ENCODE measurements at regions not wholly inside any gene's neighbourhood (a gene's known extent, or its start where the extent isn't known, plus 50 kb on each side); places are given as distances from the start of the nearest gene placed in this dataset.

- TF ChIP-seq CTCF (IDR thresholded peaks at IDR 0.05; ENCODE audit: insufficient read depth, low read length, poor library complexity, severe bottlenecking) (no peak), EZH2phosphoT487 (conservative IDR thresholded peaks at IDR 0.05; ENCODE audit: low read length) (no peak)
These were observed 256.3 kb upstream of the PPARGC1A start for GRCh38 chr4:24146127-24146526.

Measured in SU-DHL-6 (cell line).